SIG-M5 treated with dmso at 0.1 percent for 504 hours (cell line): ENCODE measurements at regions not wholly inside any gene's neighbourhood (a gene's known extent, or its start where the extent isn't known, plus 50 kb on each side); places are given as distances from the start of the nearest gene placed in this dataset.

Experiments
- DNase-seq: peaks from one replicate; lab custom pipeline; 2025; ENCODE audit not compliant: unreplicated experiment; lab: John Stamatoyannopoulos, UW

DNA sequence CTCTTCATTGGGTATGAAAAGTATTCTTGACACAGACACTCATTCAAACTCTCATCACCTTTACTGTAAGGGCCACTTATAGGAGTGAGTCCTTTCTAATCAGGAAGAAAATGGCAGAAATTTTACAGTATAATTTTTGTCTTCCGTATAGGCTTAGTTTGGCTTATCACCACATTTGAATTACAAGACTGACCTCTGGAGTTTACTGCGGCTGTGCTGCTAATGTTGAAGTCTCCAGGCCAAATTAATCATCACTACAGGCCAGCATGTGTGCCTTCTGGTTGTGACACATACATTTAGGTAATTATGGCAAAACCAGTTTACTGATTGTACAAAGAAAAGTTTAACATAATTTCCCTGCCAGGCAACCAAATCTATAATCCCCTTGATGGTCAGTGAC lies 753.6 kb upstream of the GCFC2 start:
- DNase-seq = no peak

DNA sequence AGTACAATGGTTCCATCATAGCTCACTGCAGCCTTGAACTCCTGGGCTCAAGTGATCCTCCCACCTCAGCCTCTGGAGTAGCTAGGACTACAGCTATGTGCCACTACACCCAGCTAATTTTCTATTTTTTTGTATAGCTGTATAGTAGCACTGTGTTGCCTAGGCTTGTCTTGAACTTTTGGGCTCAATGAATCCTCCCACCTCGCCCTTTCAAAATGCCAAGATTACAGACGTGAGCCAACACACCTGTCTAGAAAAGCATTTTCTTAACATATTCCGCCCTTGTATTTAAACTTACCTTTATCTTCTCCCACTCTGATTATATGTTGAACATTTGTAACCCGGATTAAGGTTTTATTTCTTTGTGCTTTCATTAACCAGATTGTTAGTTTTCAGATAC lies 750.7 kb upstream of the GCFC2 start:
- no peak for DNase-seq

DNA sequence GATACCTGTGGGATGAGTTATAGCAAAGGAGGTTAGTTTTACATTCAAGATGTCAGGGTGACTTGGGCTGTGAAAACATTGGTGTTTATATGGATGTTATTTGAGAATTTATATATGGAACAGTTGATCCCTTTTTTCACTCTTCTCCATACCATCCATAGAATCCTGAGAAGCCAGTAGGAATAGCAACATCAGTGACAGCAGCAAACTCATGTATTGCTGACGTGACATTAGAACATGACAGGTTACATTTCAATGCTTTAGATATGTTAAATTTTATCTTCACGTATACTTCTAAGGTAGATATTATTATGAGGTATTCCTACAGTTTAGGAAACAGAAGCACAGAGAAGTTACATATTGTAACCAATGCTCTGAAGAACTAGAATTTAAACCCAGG lies 745.2 kb upstream of the GCFC2 start:
- no peak for DNase-seq

DNA sequence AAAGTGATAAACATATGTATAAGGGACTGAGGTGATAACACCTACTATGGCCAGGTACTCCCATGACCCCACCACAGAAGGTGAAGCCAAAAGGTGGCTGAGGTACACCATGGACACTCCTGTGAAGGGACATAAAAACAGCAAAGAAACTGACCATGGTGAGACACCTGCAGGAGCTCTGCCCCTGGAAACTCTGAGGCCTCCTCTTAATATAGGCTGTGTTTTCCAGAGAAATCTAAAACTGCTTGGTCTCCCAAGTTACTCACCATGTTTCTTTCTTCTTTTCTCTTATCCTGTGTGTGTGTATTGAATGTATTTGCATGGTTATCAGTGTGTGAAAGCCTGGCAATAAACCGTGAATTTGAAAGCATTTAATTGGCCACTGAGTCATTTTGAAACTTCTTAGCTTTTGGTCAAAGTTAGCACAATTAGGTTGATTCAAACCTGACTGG lies 739.3 kb upstream of the GCFC2 start:
- DNase-seq = no peak

DNA sequence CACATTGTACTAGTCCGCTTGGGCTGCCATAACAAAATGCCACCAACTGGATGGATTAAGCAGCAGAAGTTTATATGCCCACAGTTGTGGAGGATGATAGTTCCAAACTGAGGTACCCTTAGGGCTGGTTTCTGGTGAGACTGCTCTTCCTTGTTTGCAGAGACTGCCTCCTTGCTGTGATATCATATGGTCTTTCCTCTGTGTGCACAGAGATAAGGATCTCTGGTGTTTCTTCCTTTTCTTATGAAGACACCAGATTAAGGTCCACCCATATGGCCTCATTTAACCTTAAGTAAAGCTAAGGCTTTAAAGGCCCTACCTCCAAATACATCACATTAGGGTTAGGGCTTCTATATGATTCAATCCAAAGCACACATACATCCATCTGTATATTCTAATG lies 738.2 kb upstream of the GCFC2 start:
- DNase-seq = no peak

DNA sequence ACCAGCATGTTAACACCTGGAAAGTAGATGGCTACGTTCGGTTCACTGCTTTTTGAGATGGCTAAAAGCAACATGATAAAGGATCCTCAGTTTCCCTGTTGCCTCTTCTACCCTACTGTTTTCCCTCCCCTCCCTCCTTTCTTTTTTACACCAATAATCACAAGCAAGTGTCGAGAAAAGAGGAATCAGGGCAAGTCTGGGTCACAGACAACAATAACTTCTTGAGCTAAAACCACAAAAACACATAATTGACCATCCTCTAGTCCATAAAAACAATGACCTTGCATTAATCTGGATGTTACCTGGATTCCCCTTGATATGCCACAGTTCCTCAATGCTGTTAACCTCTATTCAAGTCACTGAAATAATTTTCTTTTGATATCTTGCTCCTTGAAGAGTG lies 736.6 kb upstream of the GCFC2 start:
- no peak for DNase-seq

DNA sequence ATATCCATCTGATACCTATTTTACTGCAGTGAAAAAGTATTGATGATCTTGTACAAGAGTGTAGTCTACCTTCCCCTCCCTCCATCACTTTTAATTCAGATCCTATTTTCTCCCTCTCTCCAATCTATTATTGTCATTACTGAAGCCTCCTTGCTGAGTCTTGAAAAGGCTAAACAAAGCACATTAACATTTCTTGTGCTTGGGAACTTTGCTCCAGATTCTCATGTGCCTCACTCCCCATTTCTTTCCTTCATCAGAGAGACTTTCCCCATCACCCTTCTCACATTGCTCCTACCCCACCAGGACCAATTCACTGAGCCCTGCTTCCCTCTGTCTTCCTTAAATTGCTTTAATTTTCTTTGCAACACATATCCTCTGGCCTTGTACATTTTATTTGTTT lies 736.2 kb upstream of the GCFC2 start:
- no peak for DNase-seq

DNA sequence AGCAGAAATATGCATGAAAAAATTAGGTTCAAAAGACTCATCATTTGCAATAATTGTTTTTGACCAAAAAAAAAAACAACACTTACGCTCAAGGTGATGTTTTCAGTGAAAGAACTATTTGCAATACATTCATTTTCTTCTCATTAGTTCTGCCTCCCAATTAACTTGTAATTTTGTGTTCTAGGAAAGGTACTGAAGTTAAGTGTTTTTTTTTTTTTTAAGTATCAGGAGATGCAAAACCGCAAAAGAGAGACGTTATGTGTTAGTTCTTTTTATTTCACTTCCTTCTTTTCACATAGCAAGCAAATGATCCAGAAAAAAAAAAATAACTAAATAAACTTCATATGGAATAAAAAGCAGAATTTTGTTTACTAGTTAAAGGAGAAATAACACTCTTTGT lies 735.2 kb upstream of the GCFC2 start:
- DNase-seq = no peak

DNA sequence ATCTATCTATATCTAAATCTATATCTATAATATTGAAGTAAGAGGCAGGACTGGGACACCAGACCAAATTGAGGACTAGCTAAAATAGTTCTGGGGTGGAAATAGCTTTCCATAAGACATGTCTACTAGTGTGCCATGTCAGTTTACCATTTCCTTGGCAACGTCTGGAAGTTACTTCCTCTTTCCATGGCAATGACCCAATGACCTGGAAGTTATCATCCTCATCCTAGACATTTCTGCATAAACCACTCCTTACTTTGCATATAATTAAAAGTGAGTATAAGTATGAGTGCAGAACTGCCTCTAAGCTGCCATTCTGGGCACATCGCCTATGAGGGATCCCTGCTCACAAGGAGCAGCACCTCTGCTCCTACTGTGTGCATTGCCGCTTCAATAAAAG lies 734.0 kb upstream of the GCFC2 start:
- DNase-seq = no peak

DNA sequence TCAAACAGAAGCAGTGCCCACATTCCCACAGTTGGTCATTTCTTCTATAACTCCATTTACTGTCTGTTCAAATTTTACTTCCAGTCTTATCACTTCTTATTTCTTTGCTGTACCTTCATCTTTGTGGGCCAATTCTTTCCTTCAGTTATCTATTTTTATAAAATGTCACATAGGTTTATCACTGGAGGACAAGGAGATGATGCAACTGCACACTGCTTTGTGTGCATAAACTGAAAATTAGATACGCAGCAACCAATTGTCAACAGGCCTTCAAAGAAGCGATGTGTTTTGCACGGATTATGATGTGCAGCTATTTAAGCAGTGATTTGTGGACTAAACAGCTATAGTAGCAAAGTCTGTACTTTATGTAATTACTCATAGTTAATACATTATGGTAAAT lies 726.8 kb upstream of the GCFC2 start:
- DNase-seq = no peak

DNA sequence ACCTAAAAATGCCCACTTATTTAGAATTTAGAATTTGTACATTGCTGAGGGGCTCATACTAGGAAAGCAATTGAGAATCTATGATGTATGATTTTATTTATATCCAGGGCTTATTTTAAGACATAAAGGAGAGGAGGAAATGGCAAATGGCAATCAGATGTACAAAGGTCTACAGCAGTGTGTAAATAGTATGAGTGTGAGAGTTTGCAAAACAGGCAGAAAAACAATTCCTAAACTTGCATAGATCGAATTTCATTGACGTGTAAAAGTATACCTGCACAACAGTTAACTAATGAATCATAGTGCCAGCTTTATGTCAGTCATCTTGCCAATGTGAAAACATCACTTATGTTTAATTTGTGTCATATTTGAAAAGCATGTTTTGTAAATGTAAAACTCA lies 718.7 kb upstream of the GCFC2 start:
- DNase-seq = no peak

DNA sequence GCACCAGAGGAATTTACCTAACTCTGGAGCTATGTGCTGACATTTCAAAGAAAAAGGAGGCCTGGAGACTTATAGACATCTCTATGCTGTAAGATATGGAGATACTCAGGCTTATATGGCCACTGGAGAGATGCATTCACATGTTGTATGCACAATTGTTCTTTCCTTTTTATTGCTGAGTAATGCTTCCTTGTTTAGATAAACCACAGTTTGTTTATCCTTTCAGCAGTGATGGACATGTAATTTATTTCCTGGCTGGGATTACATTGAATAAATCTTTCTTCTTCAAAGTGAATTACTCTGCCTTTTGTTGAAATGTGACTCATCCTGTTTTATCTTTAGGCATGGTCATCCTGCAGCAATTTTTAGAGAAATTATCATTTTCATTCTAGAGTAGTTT lies 716.7 kb upstream of the GCFC2 start:
- no peak for DNase-seq

DNA sequence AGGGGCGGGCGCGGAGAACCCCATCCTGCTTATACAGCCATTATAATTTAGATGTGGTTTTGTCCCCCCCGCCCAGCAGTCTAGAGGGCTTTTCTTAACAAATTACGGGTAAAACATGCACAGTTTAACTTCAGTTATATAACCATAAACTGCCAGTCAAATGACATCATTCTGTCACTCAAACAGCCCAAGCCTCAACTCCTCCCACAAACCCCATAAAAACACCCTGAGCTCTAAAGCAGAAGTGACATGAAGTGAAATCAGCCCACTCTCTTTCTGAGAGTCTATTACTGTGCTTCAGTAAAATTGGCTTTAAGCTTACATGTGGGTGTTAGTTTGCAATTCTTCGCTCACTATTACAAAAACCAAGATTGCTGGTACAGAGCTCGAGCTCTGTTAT lies 705.1 kb upstream of the GCFC2 start:
- no peak for DNase-seq

DNA sequence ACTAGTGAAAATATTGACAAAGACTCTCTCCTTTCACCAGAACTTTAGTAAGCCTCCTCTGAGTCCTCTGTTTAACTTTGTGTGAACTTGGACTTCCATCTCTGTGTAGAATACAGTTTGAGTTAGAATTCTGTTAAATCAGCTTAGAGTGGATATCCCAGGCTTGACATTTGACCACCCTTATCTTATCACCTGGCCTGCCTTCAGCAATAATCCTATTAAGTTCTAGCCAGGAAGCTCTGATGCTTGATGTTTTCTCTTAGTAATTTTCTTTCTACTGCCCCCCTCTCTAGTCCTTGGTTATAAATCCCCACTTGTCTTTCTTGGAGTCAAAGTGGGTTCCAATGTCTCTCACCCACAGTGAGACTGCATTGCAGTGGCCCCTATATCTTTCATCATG lies 702.7 kb upstream of the GCFC2 start:
- DNase-seq = no peak

DNA sequence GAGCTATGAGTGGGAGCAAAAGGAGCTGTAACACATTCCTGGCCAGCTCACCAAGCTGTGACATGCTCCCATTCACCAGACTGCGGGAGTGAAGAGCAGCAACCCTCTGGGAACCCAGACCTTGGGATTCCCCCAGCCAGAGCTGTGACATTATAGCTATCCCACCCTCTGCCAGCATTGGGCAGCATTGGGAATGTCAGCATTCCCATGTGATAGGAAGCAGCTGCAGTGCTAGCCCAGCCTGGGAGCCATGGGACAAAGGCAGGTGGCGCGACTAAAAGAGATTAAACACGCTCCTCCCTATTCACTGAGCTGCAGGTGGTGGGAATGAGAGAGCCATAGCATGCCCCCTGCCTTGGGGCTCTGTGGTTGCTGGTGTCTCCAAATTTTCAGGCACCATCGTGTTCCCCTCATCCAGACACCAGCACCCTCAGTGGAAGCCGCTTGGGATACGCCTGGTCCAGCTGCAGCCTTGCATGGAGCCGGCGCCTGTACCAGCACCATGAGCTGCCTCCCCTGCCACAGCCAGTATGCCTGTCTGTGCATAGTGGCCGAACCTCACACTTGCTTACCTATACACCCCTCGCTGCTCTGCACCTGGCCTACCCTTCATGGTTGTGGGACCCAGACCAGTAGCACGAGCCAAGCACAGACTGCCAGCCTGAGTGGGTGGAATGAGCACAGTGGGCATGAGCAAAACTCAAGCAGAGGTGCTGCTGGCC lies 695.6 kb upstream of the GCFC2 start:
- no peak for DNase-seq

DNA sequence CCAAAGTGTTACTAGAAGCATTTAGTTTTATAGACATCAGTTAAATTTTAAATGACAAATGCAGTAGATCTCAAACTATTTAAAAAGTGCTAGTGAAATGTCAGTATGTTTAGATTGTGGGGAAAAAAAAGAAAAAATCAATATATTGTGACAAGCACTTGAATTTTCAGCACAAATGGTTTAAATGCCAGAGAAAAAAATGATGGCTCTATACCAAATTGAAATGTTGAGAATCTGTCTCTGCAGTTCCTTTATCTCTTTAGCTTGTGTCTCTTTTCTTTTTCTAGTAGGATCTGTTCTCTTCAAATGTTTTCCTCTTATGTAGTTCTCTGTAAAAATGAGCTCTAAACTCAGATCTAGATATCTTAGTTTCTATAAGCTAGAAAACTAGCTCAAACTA lies 682.6 kb upstream of the GCFC2 start:
- DNase-seq = no peak

DNA sequence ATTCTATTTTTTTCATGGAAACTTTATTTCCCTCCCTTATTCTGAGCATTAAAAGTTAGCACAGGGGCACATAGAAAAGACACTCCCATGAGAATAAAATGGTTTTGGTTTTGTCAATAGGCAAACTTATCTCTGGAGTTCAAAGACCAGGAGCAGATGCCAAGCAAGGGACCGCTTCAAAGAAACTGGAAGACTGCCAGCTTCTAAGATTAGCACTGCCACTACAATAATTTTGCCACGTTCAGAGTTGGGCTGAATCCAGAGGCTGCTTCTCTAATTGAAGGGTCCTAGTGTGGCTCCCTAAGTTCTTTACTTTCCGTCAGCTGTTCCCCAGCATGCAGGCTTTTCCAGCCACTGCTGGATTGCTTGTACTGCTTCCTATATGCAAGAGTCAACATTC lies 681.0 kb upstream of the GCFC2 start:
- DNase-seq = no peak

DNA sequence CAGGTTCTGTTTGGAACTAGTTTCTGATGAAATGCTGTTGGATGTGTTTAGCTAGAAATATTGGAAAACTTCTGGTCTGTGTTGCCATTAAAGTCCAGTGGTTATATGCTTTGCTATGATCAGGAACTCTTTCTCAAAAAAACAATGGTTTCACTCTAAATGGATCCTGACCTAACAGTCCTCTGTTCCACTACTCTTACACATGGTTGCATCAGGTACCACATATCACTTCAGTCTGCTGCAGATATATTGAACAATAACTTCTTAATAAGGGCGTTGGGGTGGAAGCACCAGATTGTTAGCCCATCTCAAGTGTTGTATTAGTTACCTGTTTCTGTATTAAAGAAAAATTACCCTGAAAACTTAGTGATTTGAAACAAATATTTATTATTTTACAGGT lies 676.6 kb upstream of the GCFC2 start:
- no peak for DNase-seq

DNA sequence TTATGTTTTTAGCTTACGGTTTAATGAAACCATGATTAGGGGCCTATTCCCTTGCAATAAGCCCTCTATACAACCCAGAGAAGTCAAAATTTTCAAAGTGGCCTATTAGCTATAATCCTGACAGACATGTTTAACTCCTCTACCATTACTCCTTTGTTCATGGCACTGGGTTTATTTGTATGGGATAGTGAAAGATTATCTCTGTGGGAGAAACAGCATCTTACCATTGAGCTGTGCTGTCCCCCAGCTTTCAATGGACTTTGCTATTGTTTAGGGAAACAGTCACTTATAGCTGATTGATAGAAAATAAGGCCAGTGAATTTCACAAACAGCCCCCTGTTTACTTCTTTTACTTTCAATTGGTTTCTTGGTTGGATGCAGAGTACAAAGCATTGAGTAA lies 675.2 kb upstream of the GCFC2 start:
- no peak for DNase-seq

DNA sequence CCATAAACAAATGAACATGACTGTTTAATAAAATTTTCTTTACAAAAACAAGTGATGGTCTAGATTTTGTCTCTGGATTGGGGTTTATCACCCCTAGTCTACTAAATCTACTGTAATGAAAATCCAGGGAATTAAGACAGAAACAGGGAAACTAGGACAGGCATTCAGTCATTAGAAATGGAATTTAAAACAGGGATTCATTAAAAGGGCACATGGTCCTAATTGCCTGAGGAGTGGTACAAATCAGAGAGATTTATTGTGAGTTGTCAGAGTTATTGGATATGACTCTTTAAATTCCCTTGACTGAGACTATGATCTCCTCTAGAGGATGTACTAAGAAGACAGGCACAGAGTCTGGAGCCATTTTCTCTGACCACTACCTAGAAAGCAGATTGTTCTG lies 670.9 kb upstream of the GCFC2 start:
- DNase-seq = no peak

DNA sequence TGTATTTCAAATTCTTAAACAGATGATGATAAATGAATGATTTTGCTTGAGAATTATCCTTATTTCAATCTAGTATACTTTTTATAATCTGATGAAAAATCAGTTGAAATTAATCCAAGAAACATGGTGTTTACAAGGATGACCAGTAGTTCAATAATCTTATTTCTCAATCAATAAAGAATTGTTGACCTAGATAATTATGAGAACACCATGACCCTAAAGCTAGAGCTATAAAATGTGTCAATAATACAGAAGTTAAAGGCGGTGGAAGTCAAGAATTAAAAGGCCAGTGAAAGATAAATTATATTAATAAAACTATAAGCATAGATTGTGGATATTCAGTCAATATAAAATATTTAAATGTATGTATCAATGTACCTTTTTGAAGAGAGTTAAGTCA lies 667.4 kb upstream of the GCFC2 start:
- no peak for DNase-seq

DNA sequence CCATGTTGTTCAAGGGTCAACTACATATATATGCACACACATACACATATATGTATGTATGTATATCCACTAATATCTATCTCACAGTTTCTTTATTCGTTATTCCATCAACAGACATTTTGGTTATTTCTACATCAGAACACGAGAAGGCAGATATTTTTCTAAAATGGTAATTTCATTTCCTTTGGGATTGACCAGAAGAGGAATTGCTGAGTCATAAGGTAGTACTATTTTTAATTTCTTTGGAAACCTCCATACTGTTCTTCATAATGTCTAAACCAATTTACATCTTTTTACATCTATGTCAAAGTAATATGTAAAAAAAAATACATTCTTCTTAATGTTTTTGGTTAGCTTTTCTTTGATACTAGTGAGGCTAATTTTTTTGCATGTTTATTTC lies 630.7 kb upstream of the GCFC2 start:
- DNase-seq = no peak

DNA sequence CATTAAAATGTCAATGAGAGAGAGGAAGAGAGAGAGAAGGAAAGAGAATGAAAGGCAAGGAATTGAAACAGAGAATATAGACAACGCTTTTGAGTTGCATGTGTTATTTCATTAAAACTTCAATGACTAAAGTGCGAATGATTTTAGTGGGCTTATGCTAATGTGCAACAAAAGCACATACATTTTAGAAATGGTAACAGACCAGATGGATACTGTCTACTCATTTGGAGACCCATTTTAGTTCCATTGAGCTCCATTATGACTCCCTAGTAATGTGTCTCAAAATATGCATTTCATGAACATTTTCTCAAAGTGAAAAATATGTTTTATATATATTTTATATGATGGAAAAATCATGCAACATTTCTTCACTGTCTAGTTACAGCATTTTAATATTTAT lies 622.2 kb upstream of the GCFC2 start:
- no peak for DNase-seq

DNA sequence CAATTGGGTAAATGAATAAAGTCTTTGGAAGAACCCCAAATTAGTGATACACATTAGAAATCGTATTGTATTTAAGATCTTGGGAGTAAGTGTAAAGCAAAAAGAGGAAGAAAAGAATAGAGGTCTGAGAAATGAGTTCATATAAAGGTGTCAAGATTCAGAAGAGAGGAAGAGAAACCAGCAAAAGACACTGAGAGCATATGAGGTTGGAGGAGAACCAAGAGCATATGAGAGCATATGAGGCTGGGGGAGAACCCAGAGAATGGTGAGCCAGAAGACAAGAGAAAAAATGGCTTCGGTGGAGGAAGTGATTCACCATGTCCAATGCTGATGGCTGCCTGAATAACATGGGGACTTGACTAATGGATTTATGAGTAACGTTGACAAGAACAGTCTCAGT lies 620.1 kb upstream of the GCFC2 start:
- DNase-seq = peak; percentile 8
